Thyroid gland (tissue), 4 donors: ENCODE measurements at regions not wholly inside any gene's neighbourhood (a gene's known extent, or its start where the extent isn't known, plus 50 kb on each side); places are given as distances from the start of the nearest gene placed in this dataset.

ENCODE experiments used
- DNase-seq, 2 donors: peaks; one replicate each; pipeline ENCODE4 v3.0.0-alpha.2; 2019
- H3K27ac ChIP-seq, 3 donors: fragments of 200-600 bp; sonication (generic); 1 replicate in 2 of 3; 2 replicates in 1 of 3; pipeline ENCODE4 v1.5.1; 2016 to 2019; ENCODE audit warnings: mild to moderate bottlenecking in 1 of 3, moderate library complexity in 1 of 3
- H3K27me3 ChIP-seq: fragments of 200-600 bp; sonication (generic); one replicate; pipeline ENCODE4 v1.5.1; 2019
- H3K36me3 ChIP-seq, 2 donors: fragments of 200-600 bp; sonication (generic); one replicate each; pipeline ENCODE4 v1.5.1; 2016 to 2019
- H3K4me1 ChIP-seq, 2 donors: fragments of 200-600 bp; sonication (generic); one replicate each; pipeline ENCODE4 v1.5.1; 2017 to 2019
- H3K4me3 ChIP-seq, 3 donors: fragments of 200-600 bp; sonication (generic); replicated peaks in 1 of 3; 1 replicate in 2 of 3; 2 replicates in 1 of 3; pipeline ENCODE4 v1.5.1; 2016; ENCODE audit warnings: mild to moderate bottlenecking in 1 of 3
- H3K9me3 ChIP-seq: fragments of 200-600 bp; sonication (generic); one replicate; pipeline ENCODE4 v1.5.1; 2017
- CTCF ChIP-seq, 6 experiments: fragments of 200-600 bp in 3 of 6; fragments of 450-650 bp in 3 of 6; sonication (generic) in 3 of 6; IDR thresholded peaks; one replicate each; pipeline ENCODE4 v1.5.1; 2016 to 2019; ENCODE audit warnings: antibody characterized with exemption in 6 of 6, mild to moderate bottlenecking in 2 of 6, inconsistent platforms in 1 of 6, moderate library complexity in 1 of 6
- POLR2A ChIP-seq, 2 donors: fragments of 450-650 bp; IDR thresholded peaks; one replicate each; pipeline ENCODE4 v1.6.1; 2017; ENCODE audit warnings: antibody characterized with exemption in 2 of 2, mild to moderate bottlenecking in 2 of 2, moderate library complexity in 1 of 2
- WGBS, 2 donors: methylation state at CpG; one replicate each; pipeline ENCODE4 v1.1.5; 2017; 5-methylcytosine and 5-hydroxymethylcytosine counted together
- intact Hi-C: fragments of 100-400 bp; cut with DNase I; formaldehyde crosslinking; loops from one replicate; pipeline ENCODE4 v1.15.1; 2023

- no peaks in the 10 kb centered on the region for H3K27me3 ChIP-seq
- TF ChIP-seq POLR2A (IDR thresholded peaks at IDR 0.05), result no peak
- TF ChIP-seq CTCF (IDR thresholded peaks at IDR 0.05), result no peak
Measured at GRCh38 chr1:82728206-82728605, 927.5 kb downstream of the ADGRL2 start.

GRCh38 chr1:82724246-82724645 is 923.5 kb downstream of the ADGRL2 start:
- WGBS, 2 donors, result 93 to 96% methylated on average over 2 of the region's 2 CpGs
- Histone ChIP-seq H3K4me3 (no peak overlapping the region), H3K9me3 (no peaks in the 10 kb centered on the region), H3K27me3 (no peaks in the 10 kb centered on the region), H3K36me3 (no peaks in the 10 kb centered on the region), H3K4me1 (no peaks in the 10 kb centered on the region), H3K27ac (no peak overlapping the region)
- DNase-seq, result no peak
- no peak for TF ChIP-seq CTCF (IDR thresholded peaks at IDR 0.05)
- no peak for TF ChIP-seq POLR2A (IDR thresholded peaks at IDR 0.05)
- intact Hi-C loops, result no loop called here

More at GRCh38 chr1:82728206-82728605, 927.5 kb downstream of the ADGRL2 start:
- intact Hi-C loops, result no loop called here
- Histone ChIP-seq H3K4me3 (no peak overlapping the region), H3K9me3 (no peaks in the 10 kb centered on the region), H3K36me3 (no peaks in the 10 kb centered on the region), H3K27ac (no peak overlapping the region), H3K4me1 (no peaks in the 10 kb centered on the region)
- DNase-seq, result no peak

GRCh38 chr1:82722608-82723007 is 921.9 kb downstream of the ADGRL2 start:
- no peak for DNase-seq
- H3K9me3 ChIP-seq, result no peaks in the 10 kb centered on the region
- no peaks in the 10 kb centered on the region for H3K4me1 ChIP-seq
- H3K4me3 ChIP-seq, result no peak overlapping the region
- intact Hi-C loops, result no loop called here
- H3K36me3 ChIP-seq, result no peaks in the 10 kb centered on the region
- 95 to 97% methylated on average over 3 of the region's 3 CpGs for WGBS, 2 donors
- H3K27ac ChIP-seq, result no peak overlapping the region
- TF ChIP-seq POLR2A (IDR thresholded peaks at IDR 0.05) (no peak), CTCF (IDR thresholded peaks at IDR 0.05) (no peak)
- no peaks in the 10 kb centered on the region for H3K27me3 ChIP-seq

GRCh38 chr1:82721702-82722101 is 921.0 kb downstream of the ADGRL2 start:
- intact Hi-C loops, result no loop called here
- no peak for DNase-seq
- Histone ChIP-seq H3K27me3 (no peaks in the 10 kb centered on the region), H3K9me3 (no peaks in the 10 kb centered on the region), H3K4me3 (no peak overlapping the region), H3K27ac (no peak overlapping the region), H3K36me3 (no peaks in the 10 kb centered on the region), H3K4me1 (no peaks in the 10 kb centered on the region)
- TF ChIP-seq POLR2A (IDR thresholded peaks at IDR 0.05) (no peak), CTCF (IDR thresholded peaks at IDR 0.05) (no peak)
- 76 to 79% methylated on average over 3 of the region's 3 CpGs for WGBS, 2 donors

- no peaks in the 10 kb centered on the region for H3K4me1 ChIP-seq
- H3K27ac ChIP-seq, result no peak overlapping the region
- no peak for DNase-seq
- no peaks in the 10 kb centered on the region for H3K9me3 ChIP-seq
- no peaks in the 10 kb centered on the region for H3K27me3 ChIP-seq
- 74 to 84% methylated on average over 1 of the region's 1 CpG for WGBS, 2 donors
- TF ChIP-seq CTCF (IDR thresholded peaks at IDR 0.05), result no peak
- no peak for TF ChIP-seq POLR2A (IDR thresholded peaks at IDR 0.05)
- no peaks in the 10 kb centered on the region for H3K36me3 ChIP-seq
- intact Hi-C loops, result no loop called here
- no peak overlapping the region for H3K4me3 ChIP-seq
Measured at GRCh38 chr1:82718719-82719419, 918.1 kb downstream of the ADGRL2 start.
